Astrocyte (in vitro differentiated cells and primary cell): ENCODE measurements at regions not wholly inside any gene's neighbourhood (a gene's known extent, or its start where the extent isn't known, plus 50 kb on each side); places are given as distances from the start of the nearest gene placed in this dataset.
"Not testable (repeated sequence)": the region's sequence is repeated elsewhere in the genome, so short reads cannot be mapped to it uniquely, and the experiment has no call there.

Experiments
- DNase-seq: peaks from one replicate; pipeline ENCODE4 v3.0.0-alpha.2; 2010; ENCODE audit warnings: low read depth
- FAIRE-seq: peaks from 2 replicates; lab custom pipeline; 2011; peaks lifted over from hg19 to GRCh38; lab: Jason Lieb, UNC
- H2AFZ ChIP-seq: 2 replicates; pipeline ENCODE4 v1.6.0; 2012; ENCODE audit warnings: low read depth, low read length, inconsistent platforms
- H3K27ac ChIP-seq: 2 replicates; pipeline ENCODE4 v1.5.1; 2011; ENCODE audit warnings: low read depth, low read length, inconsistent platforms
- H3K27me3 ChIP-seq: 2 replicates; pipeline ENCODE4 v1.6.0; 2011; ENCODE audit warnings: low read length, inconsistent platforms; ENCODE audit not compliant: insufficient read depth
- H3K36me3 ChIP-seq: 2 replicates; pipeline ENCODE4 v1.5.1; 2011; ENCODE audit warnings: low read length, inconsistent platforms; ENCODE audit not compliant: insufficient read depth
- H3K4me1 ChIP-seq: 2 replicates; pipeline ENCODE4 v1.5.1; 2011; ENCODE audit warnings: low read length, inconsistent platforms; ENCODE audit not compliant: insufficient read depth
- H3K4me2 ChIP-seq: 2 replicates; pipeline ENCODE4 v1.6.0; 2012; ENCODE audit warnings: low read length, inconsistent platforms
- H3K4me3 ChIP-seq: 2 replicates; pipeline ENCODE4 v1.5.1; 2011; ENCODE audit warnings: low read depth, mild to moderate bottlenecking, low read length, inconsistent platforms; ENCODE audit not compliant: insufficient read depth
- H3K79me2 ChIP-seq: 2 replicates; pipeline ENCODE4 v1.6.0; 2012; ENCODE audit warnings: mild to moderate bottlenecking, low read length, inconsistent platforms; ENCODE audit not compliant: insufficient read depth
- H3K9ac ChIP-seq: 2 replicates; pipeline ENCODE4 v1.6.0; 2012; ENCODE audit warnings: mild to moderate bottlenecking, low read length, inconsistent platforms
- H3K9me3 ChIP-seq: 2 replicates; pipeline ENCODE4 v1.5.1; 2012; ENCODE audit warnings: low read depth, mild to moderate bottlenecking, low read length, inconsistent platforms; ENCODE audit not compliant: insufficient read depth
- H4K20me1 ChIP-seq: 2 replicates; pipeline ENCODE4 v1.6.0; 2012; ENCODE audit warnings: low read length, inconsistent platforms; ENCODE audit not compliant: insufficient read depth
- H3K27ac Mint-ChIP-seq: one replicate; pipeline ENCODE4 v1.8.0; 2021; ENCODE audit warnings: mild to moderate bottlenecking, mixed read lengths; ENCODE audit not compliant: unreplicated experiment
- H3K27me3 Mint-ChIP-seq: one replicate; pipeline ENCODE4 v1.8.0; 2021; ENCODE audit warnings: low read depth, mixed read lengths; ENCODE audit not compliant: unreplicated experiment
- H3K36me3 Mint-ChIP-seq: one replicate; pipeline ENCODE4 v1.8.0; 2021; ENCODE audit warnings: low read depth, mixed read lengths; ENCODE audit not compliant: unreplicated experiment
- H3K4me1 Mint-ChIP-seq: one replicate; pipeline ENCODE4 v1.8.0; 2021; ENCODE audit warnings: low read depth, mixed read lengths; ENCODE audit not compliant: unreplicated experiment
- H3K4me3 Mint-ChIP-seq: one replicate; pipeline ENCODE4 v1.8.0; 2021; ENCODE audit warnings: mild to moderate bottlenecking, moderate library complexity, mixed read lengths; ENCODE audit not compliant: unreplicated experiment
- H3K9me3 Mint-ChIP-seq: one replicate; pipeline ENCODE4 v1.8.0; 2021; ENCODE audit warnings: mild to moderate bottlenecking, mixed read lengths; ENCODE audit not compliant: unreplicated experiment

GRCh38 chr3:75496600-75496999 lies 167.5 kb upstream of the FRG2C start:
- not testable (repeated sequence) for FAIRE-seq, H3K36me3 Mint-ChIP-seq, H3K27ac Mint-ChIP-seq, H3K27me3 ChIP-seq, DNase-seq, H3K4me3 ChIP-seq, H2AFZ ChIP-seq, H3K36me3 ChIP-seq, H3K4me2 ChIP-seq, H3K4me1 Mint-ChIP-seq, H4K20me1 ChIP-seq, H3K79me2 ChIP-seq, H3K27me3 Mint-ChIP-seq, H3K9ac ChIP-seq, H3K9me3 ChIP-seq, H3K4me1 ChIP-seq, H3K9me3 Mint-ChIP-seq, H3K27ac ChIP-seq, H3K4me3 Mint-ChIP-seq

DNA sequence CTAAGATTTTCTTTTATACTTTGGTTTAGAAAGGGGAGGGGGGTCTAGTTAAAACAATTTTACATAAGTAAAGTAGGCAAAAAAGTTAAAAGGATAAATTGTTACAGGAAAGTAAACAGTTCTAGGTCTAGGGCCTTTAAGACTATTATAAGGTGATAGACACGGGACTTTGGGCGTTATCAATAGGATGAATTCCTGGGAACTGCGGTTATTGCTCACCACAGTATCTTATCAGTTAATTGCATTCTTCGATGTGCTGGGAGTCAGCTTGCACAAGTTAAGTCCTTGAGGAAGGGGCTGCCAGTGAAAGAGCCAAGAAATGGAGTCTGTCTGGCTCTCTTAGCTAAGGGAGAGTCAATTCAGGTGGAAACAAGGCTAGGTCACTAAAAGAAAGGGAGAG lies 163.8 kb upstream of the FRG2C start:
- H3K36me3 ChIP-seq, H3K27me3 Mint-ChIP-seq, H3K27me3 ChIP-seq, H3K27ac ChIP-seq, H2AFZ ChIP-seq, H3K9me3 ChIP-seq, FAIRE-seq, H3K9me3 Mint-ChIP-seq, H3K9ac ChIP-seq, H4K20me1 ChIP-seq, H3K36me3 Mint-ChIP-seq, H3K27ac Mint-ChIP-seq, H3K4me2 ChIP-seq, H3K4me3 ChIP-seq, H3K4me1 ChIP-seq, DNase-seq, H3K4me3 Mint-ChIP-seq, H3K79me2 ChIP-seq: not testable (repeated sequence)
- peaks cover 19% of the 10 kb centered on the region for H3K4me1 Mint-ChIP-seq

GRCh38 chr3:75502171-75502570 lies 162.0 kb upstream of the FRG2C start:
- H3K9me3 Mint-ChIP-seq, H3K9me3 ChIP-seq, H3K9ac ChIP-seq, H3K4me3 ChIP-seq, H3K36me3 Mint-ChIP-seq, H3K36me3 ChIP-seq, H3K27me3 Mint-ChIP-seq, DNase-seq, FAIRE-seq, H2AFZ ChIP-seq, H3K27me3 ChIP-seq, H3K4me1 ChIP-seq, H3K79me2 ChIP-seq, H3K27ac ChIP-seq, H3K4me2 ChIP-seq, H4K20me1 ChIP-seq: not testable (repeated sequence)
- Mint-ChIP-seq H3K4me1 (peaks cover 19% of the 10 kb centered on the region), H3K4me3 (peak overlapping the region; percentile 52), H3K27ac (peak overlapping the region; percentile 82)

GRCh38 chr3:75502769-75503756 lies 161.1 kb upstream of the FRG2C start:
- not testable (repeated sequence) for H3K27me3 Mint-ChIP-seq, H3K27me3 ChIP-seq, H3K27ac ChIP-seq, DNase-seq, H3K4me3 ChIP-seq, H3K79me2 ChIP-seq, H3K36me3 ChIP-seq, H3K36me3 Mint-ChIP-seq, FAIRE-seq, H3K4me2 ChIP-seq, H3K4me1 ChIP-seq, H3K9me3 Mint-ChIP-seq, H2AFZ ChIP-seq, H3K4me3 Mint-ChIP-seq, H3K9me3 ChIP-seq, H3K9ac ChIP-seq, H4K20me1 ChIP-seq
- Mint-ChIP-seq H3K4me1 (peaks cover 19% of the 10 kb centered on the region), H3K27ac (peak overlapping the region; percentile 82)
